ENCODE measurements at regions not wholly inside any gene's neighbourhood (a gene's known extent, or its start where the extent isn't known, plus 50 kb on each side); places are given as distances from the start of the nearest gene placed in this dataset.

GRCh38 chr19:28859811-28860210, 353.1 kb downstream of the UQCRFS1 start:
- Histone ChIP-seq H3K9me3 (no peaks in the 10 kb centered on the region), H3K36me3 (no peaks in the 10 kb centered on the region), H3K27ac (no peak overlapping the region), H3K4me1 (no peaks in the 10 kb centered on the region), H3K4me3 (no peak overlapping the region), H3K27me3 (peaks cover 0 to 5% of the 10 kb centered on the region in 2 donors)
- ATAC-seq (no peak), DNase-seq (no peak)
- TF ChIP-seq CTCF (IDR thresholded peaks at IDR 0.05): no peak
- intact Hi-C loops (cut with DNase I): no loop called here

- Histone ChIP-seq H3K27me3 (peaks cover 0 to 5% of the 10 kb centered on the region in 2 donors), H3K9me3 (peaks cover 0 to 2% of the 10 kb centered on the region in 2 donors), H3K27ac (no peak overlapping the region), H3K4me1 (no peaks in the 10 kb centered on the region), H3K36me3 (no peaks in the 10 kb centered on the region), H3K4me3 (no peak overlapping the region)
- intact Hi-C loops (cut with DNase I): no loop called here
- no peak for ATAC-seq
- no peak for DNase-seq
- TF ChIP-seq CTCF (IDR thresholded peaks at IDR 0.05): no peak
Measured at GRCh38 chr19:28858933-28859332, 354.0 kb downstream of the UQCRFS1 start.

DNA sequence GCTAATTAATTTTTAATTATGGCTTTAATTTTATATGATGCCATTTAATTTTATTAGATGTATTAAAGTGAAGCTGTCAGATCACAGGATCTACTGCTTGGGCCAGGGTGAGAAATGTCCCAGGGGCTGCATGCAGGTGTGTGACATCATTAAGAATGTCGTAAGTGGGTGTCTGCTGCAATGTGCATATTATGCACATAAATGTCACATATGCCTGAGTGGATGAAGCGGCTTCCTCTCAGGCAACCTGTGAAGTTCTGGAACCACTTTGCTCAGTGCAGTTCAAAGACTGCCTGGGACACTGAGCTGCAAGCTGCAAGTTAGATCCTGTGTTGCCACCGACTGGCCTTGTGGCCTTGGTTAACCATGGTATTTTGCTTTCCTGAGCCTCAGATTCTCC, 355.0 kb downstream of the UQCRFS1 start:
- intact Hi-C loops (cut with DNase I): no loop called here
- Histone ChIP-seq H3K9me3 (peaks cover 0 to 2% of the 10 kb centered on the region in 2 donors), H3K4me1 (no peaks in the 10 kb centered on the region), H3K36me3 (no peaks in the 10 kb centered on the region), H3K27me3 (no peaks in the 10 kb centered on the region), H3K27ac (no peak overlapping the region), H3K4me3 (no peak overlapping the region)
- TF ChIP-seq CTCF (IDR thresholded peaks at IDR 0.05): no peak
- DNase-seq (no peak), ATAC-seq (no peak)

GRCh38 chr19:28855216-28855615, 357.7 kb downstream of the UQCRFS1 start:
- Histone ChIP-seq H3K4me1 (no peaks in the 10 kb centered on the region), H3K27ac (no peak overlapping the region), H3K9me3 (peaks cover 0 to 2% of the 10 kb centered on the region in 2 donors), H3K27me3 (no peaks in the 10 kb centered on the region), H3K4me3 (no peak overlapping the region), H3K36me3 (no peaks in the 10 kb centered on the region)
- no peak for TF ChIP-seq CTCF (IDR thresholded peaks at IDR 0.05)
- DNase-seq: no peak
- intact Hi-C loops (cut with DNase I): no loop called here
- no peak for ATAC-seq

DNA sequence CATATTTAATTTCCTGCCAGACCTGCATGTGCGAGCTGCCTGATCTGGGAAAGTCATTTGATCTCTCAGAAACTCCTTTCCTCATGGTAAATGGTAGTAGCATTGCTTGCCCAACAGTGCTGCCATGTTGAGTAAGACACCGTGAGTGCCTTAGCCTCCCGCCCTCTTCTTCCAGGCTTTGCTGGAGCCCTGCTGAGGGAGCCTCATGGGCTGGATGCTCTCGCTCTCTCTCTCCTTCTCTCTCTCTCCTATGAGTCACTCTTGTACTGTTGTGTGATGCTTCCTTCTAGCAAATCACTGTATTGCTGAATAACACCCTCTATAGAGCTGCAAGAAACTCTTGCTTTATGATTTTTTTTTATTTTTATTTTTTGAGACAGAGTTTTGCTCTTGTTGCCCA, 365.5 kb downstream of the UQCRFS1 start:
- ATAC-seq (no peak), DNase-seq (no peak)
- Histone ChIP-seq H3K27me3 (no peaks in the 10 kb centered on the region), H3K9me3 (no peaks in the 10 kb centered on the region), H3K4me3 (no peak overlapping the region), H3K36me3 (no peaks in the 10 kb centered on the region), H3K27ac (no peak overlapping the region), H3K4me1 (no peaks in the 10 kb centered on the region)
- no peak for TF ChIP-seq CTCF (IDR thresholded peaks at IDR 0.05)
- intact Hi-C loops (cut with DNase I): no loop called here

All from left lung (tissue), 4 donors.